PC-3 (cell line): ENCODE measurements at regions not wholly inside any gene's neighbourhood (a gene's known extent, or its start where the extent isn't known, plus 50 kb on each side); places are given as distances from the start of the nearest gene placed in this dataset.
A peak's percentile ranks its signal among the peaks of the same experiment; 100 is the strongest.

Source experiments
- ATAC-seq: fragments of 200-7000 bp; cut with Tn5 transposase; 2 replicates; pipeline ENCODE4 v1.9.1; 2020; ENCODE audit warnings: mild to moderate bottlenecking, moderate library complexity
- BruUV-seq: library from RNA; stranded (reverse); fragments of 400-500 nt; replicated peaks from 2 replicates; lab custom pipeline; 2021; lab: Mats Ljungman, UMichigan
- CTCF ChIA-PET: fragments of 300-600 bp; sonication (Branson Sonifier 250); formaldehyde crosslinking; loops from one replicate; lab custom pipeline; 2022; ENCODE audit warnings: antibody characterized with exemption; lab: Charles Lee
- POLR2A ChIA-PET: fragments of 300-600 bp; sonication (Branson Sonifier 250); formaldehyde crosslinking; loops from one replicate; lab custom pipeline; 2022; ENCODE audit warnings: antibody characterized with exemption; ENCODE audit not compliant: unreplicated experiment; lab: Charles Lee
- DNase-seq: peaks from one replicate; pipeline ENCODE4 v3.0.0-alpha.2; 2015
- H2AFZ ChIP-seq: fragments of 300-600 bp; sonication (generic); 2 replicates; pipeline ENCODE4 v1.6.0; 2016; ENCODE audit warnings: antibody characterized with exemption, low read length
- H3F3A ChIP-seq: fragments of 300-600 bp; sonication (generic); one replicate; pipeline ENCODE4 v1.6.0; 2017; ENCODE audit warnings: antibody characterized with exemption, low read length, control low read depth, mild to moderate bottlenecking; ENCODE audit not compliant: unreplicated experiment
- H3K27ac ChIP-seq: fragments of 300-600 bp; sonication (generic); 2 replicates; pipeline ENCODE4 v1.5.1; 2016; ENCODE audit warnings: mild to moderate bottlenecking, low read length
- H3K27me3 ChIP-seq: fragments of 300-600 bp; sonication (generic); 2 replicates; pipeline ENCODE4 v1.6.1; 2016; ENCODE audit warnings: low read length, mixed read lengths
- H3K36me3 ChIP-seq: fragments of 300-600 bp; sonication (generic); 2 replicates; pipeline ENCODE4 v1.6.1; 2016; ENCODE audit warnings: low read depth, mixed run types, low read length, mixed read lengths
- H3K4me1 ChIP-seq: fragments of 300-600 bp; sonication (generic); 2 replicates; pipeline ENCODE4 v1.5.1; 2016; ENCODE audit warnings: low read length; ENCODE audit not compliant: insufficient read depth
- H3K4me2 ChIP-seq: fragments of 300-600 bp; sonication (generic); 2 replicates; pipeline ENCODE4 v1.6.0; 2016; ENCODE audit warnings: low read length
- H3K4me3 ChIP-seq: fragments of 300-600 bp; sonication (generic); 2 replicates; pipeline ENCODE4 v1.5.1; 2016; ENCODE audit warnings: mild to moderate bottlenecking, low read length, mixed read lengths
- H3K79me2 ChIP-seq: fragments of 300-600 bp; sonication (generic); 2 replicates; pipeline ENCODE4 v1.6.1; 2017; ENCODE audit warnings: low read length, mixed read lengths
- H3K9ac ChIP-seq: fragments of 300-600 bp; sonication (generic); 2 replicates; pipeline ENCODE4 v1.6.0; 2016; ENCODE audit warnings: mild to moderate bottlenecking, low read length
- H3K9me2 ChIP-seq: fragments of 300-600 bp; sonication (generic); replicated peaks from 2 replicates; pipeline ENCODE4 v1.6.1; 2016; ENCODE audit warnings: mixed run types, low read length, mixed read lengths
- H3K9me3 ChIP-seq: fragments of 300-600 bp; sonication (generic); 2 replicates; pipeline ENCODE4 v1.6.1; 2016; ENCODE audit warnings: low read length, mixed read lengths
- H4K20me1 ChIP-seq: fragments of 300-600 bp; sonication (generic); 2 replicates; pipeline ENCODE4 v1.6.1; 2016; ENCODE audit warnings: low read length, mixed read lengths
- CTCF ChIP-seq: fragments of 300-600 bp; sonication (generic); conservative IDR thresholded peaks from 2 replicates; pipeline ENCODE4 v1.5.1; 2017; ENCODE audit warnings: antibody characterized with exemption, low read depth, mild to moderate bottlenecking, low read length
- EZH2 ChIP-seq: fragments of 300-600 bp; sonication (generic); IDR thresholded peaks from one replicate; pipeline ENCODE4 v1.6.1; 2017; ENCODE audit warnings: antibody characterized with exemption, mild to moderate bottlenecking, low read length; ENCODE audit not compliant: unreplicated experiment
- EZH2phosphoT487 ChIP-seq: fragments of 300-600 bp; sonication (generic); IDR thresholded peaks from 2 replicates; pipeline ENCODE4 v1.6.1; 2018; ENCODE audit warnings: mild to moderate bottlenecking, antibody characterized with exemption, low read length, borderline replicate concordance
- intact Hi-C: fragments of 100-400 bp; cut with micrococcal nuclease; formaldehyde crosslinking; loops from 2 replicates; pipeline ENCODE4 v1.9.0; 2023

GRCh38 chr13:74841651-74842050 is 640.3 kb downstream of the TBC1D4 start:
- H3K36me3 ChIP-seq: no peaks in the 10 kb centered on the region
- no peak overlapping the region for H3K9ac ChIP-seq
- no peaks in the 10 kb centered on the region for H3K9me3 ChIP-seq
- no TSS peak for BruUV-seq
- H3K4me1 ChIP-seq: no peaks in the 10 kb centered on the region
- no peaks in the 10 kb centered on the region for H4K20me1 ChIP-seq
- ChIA-PET CTCF (no interaction called here), POLR2A (no interaction called here)
- TF ChIP-seq EZH2 (no peak), CTCF (no peak), EZH2phosphoT487 (no peak)
- H3K4me2 ChIP-seq: no peak overlapping the region
- intact Hi-C loops: no loop called here
- ATAC-seq: no peak
- H3K4me3 ChIP-seq: no peak overlapping the region
- no peak overlapping the region for H2AFZ ChIP-seq
- no peak overlapping the region for H3K27ac ChIP-seq
- no peak for DNase-seq
- H3K27me3 ChIP-seq: no peaks in the 10 kb centered on the region
- no peaks in the 10 kb centered on the region for H3K79me2 ChIP-seq
- H3K9me2 ChIP-seq: no peaks in the 10 kb centered on the region
- H3F3A ChIP-seq: no peaks in the 10 kb centered on the region

- H3K27ac ChIP-seq: no peak overlapping the region
- no peaks in the 10 kb centered on the region for H3K79me2 ChIP-seq
- no peak for TF ChIP-seq EZH2
- no peak for TF ChIP-seq CTCF
- TF ChIP-seq EZH2phosphoT487: no peak
- H3K4me1 ChIP-seq: no peaks in the 10 kb centered on the region
- no peak overlapping the region for H3K4me2 ChIP-seq
- intact Hi-C loops: no loop called here
- ATAC-seq (no peak), DNase-seq (no peak)
- no peaks in the 10 kb centered on the region for H3K9me2 ChIP-seq
- no peak overlapping the region for H3K9ac ChIP-seq
- H3K9me3 ChIP-seq: no peaks in the 10 kb centered on the region
- H2AFZ ChIP-seq: no peak overlapping the region
- POLR2A ChIA-PET: no interaction called here
- no peaks in the 10 kb centered on the region for H3F3A ChIP-seq
- no TSS peak for BruUV-seq
- H3K27me3 ChIP-seq: no peaks in the 10 kb centered on the region
- no peaks in the 10 kb centered on the region for H3K36me3 ChIP-seq
- CTCF ChIA-PET: no interaction called here
- no peaks in the 10 kb centered on the region for H4K20me1 ChIP-seq
- no peak overlapping the region for H3K4me3 ChIP-seq
Observed at GRCh38 chr13:74841123-74841522, 640.8 kb downstream of the TBC1D4 start.

GRCh38 chr13:74839656-74840055 is 642.3 kb downstream of the TBC1D4 start:
- CTCF ChIA-PET: no interaction called here
- Histone ChIP-seq H3F3A (no peaks in the 10 kb centered on the region), H3K4me1 (no peaks in the 10 kb centered on the region), H3K27me3 (no peaks in the 10 kb centered on the region), H4K20me1 (no peaks in the 10 kb centered on the region), H3K79me2 (no peaks in the 10 kb centered on the region), H3K9ac (no peak overlapping the region), H3K9me3 (no peaks in the 10 kb centered on the region), H3K27ac (no peak overlapping the region), H3K4me2 (no peak overlapping the region), H3K36me3 (no peaks in the 10 kb centered on the region), H3K4me3 (no peak overlapping the region), H3K9me2 (no peaks in the 10 kb centered on the region), H2AFZ (no peak overlapping the region)
- ATAC-seq (no peak), DNase-seq (peak; percentile 48)
- TF ChIP-seq EZH2 (no peak), EZH2phosphoT487 (no peak), CTCF (no peak)
- no TSS peak for BruUV-seq
- intact Hi-C loops: no loop called here
- POLR2A ChIA-PET: no interaction called here
